Activated B cell treated with CpG ODN at 0.5 μM for 24 hours (primary cell): ENCODE measurements at regions not wholly inside any gene's neighbourhood (a gene's known extent, or its start where the extent isn't known, plus 50 kb on each side); places are given as distances from the start of the nearest gene placed in this dataset.

Source experiments
- ATAC-seq: fragments of 200-7000 bp; cut with Tn5 transposase; one replicate; pipeline ENCODE4 v1.10.0; 2021; ENCODE audit warnings: low read depth, mild to moderate bottlenecking, moderate library complexity
- CTCF ChIA-PET: fragments of 350-600 bp; sonication (Branson Sonifier 250); formaldehyde crosslinking; loops from one replicate; lab custom pipeline; 2021; ENCODE audit warnings: antibody characterized with exemption; lab: Charles Lee
- POLR2A ChIA-PET: fragments of 350-600 bp; sonication (Branson Sonifier 250); formaldehyde crosslinking; loops from one replicate; lab custom pipeline; 2021; ENCODE audit warnings: antibody characterized with exemption; lab: Charles Lee
- DNase-seq: peaks from one replicate; pipeline ENCODE4 v3.0.0; 2022
- H3K27ac Mint-ChIP-seq: one replicate; pipeline ENCODE4 v1.8.0; 2020; ENCODE audit warnings: mixed read lengths
- H3K27me3 Mint-ChIP-seq: one replicate; pipeline ENCODE4 v1.8.0; 2021; ENCODE audit warnings: mixed read lengths
- H3K36me3 Mint-ChIP-seq: one replicate; pipeline ENCODE4 v1.8.0; 2021; ENCODE audit warnings: low read depth, mixed read lengths
- H3K4me1 Mint-ChIP-seq: one replicate; pipeline ENCODE4 v1.8.0; 2021; ENCODE audit warnings: mixed read lengths
- H3K4me3 Mint-ChIP-seq: one replicate; pipeline ENCODE4 v1.8.0; 2020; ENCODE audit warnings: mild to moderate bottlenecking, mixed read lengths
- H3K9me3 Mint-ChIP-seq: one replicate; pipeline ENCODE4 v1.8.0; 2020; ENCODE audit warnings: mixed read lengths
- CTCF ChIP-seq: fragments of 200-600 bp; IDR thresholded peaks from one replicate; pipeline ENCODE4 v1.8.0; 2022; ENCODE audit warnings: antibody characterized with exemption, mild to moderate bottlenecking
- intact Hi-C: fragments of 100-400 bp; cut with micrococcal nuclease; formaldehyde crosslinking; loops from one replicate; pipeline ENCODE4 v1.15.1; 2024

GRCh38 chr14:34250959-34251358 is 211.1 kb downstream of the SPTSSA start:
- no peaks in the 10 kb centered on the region for H3K9me3 Mint-ChIP-seq
- ChIA-PET CTCF (no interaction called here), POLR2A (no interaction called here)
- no peaks in the 10 kb centered on the region for H3K36me3 Mint-ChIP-seq
- no peak overlapping the region for H3K27ac Mint-ChIP-seq
- TF ChIP-seq CTCF: no peak
- intact Hi-C loops: no loop called here
- no peak for ATAC-seq
- no peak for DNase-seq
- H3K4me1 Mint-ChIP-seq: no peaks in the 10 kb centered on the region
- peaks cover 5% of the 10 kb centered on the region for H3K27me3 Mint-ChIP-seq
- no peak overlapping the region for H3K4me3 Mint-ChIP-seq

GRCh38 chr14:34247605-34248004 is 214.4 kb downstream of the SPTSSA start:
- Mint-ChIP-seq H3K4me1 (no peaks in the 10 kb centered on the region), H3K27me3 (peaks cover 8% of the 10 kb centered on the region), H3K36me3 (no peaks in the 10 kb centered on the region), H3K4me3 (no peak overlapping the region), H3K9me3 (no peaks in the 10 kb centered on the region), H3K27ac (no peak overlapping the region)
- ATAC-seq (no peak), DNase-seq (no peak)
- ChIA-PET POLR2A (no interaction called here), CTCF (no interaction called here)
- intact Hi-C loops: no loop called here
- TF ChIP-seq CTCF: no peak

- Mint-ChIP-seq H3K9me3 (no peaks in the 10 kb centered on the region), H3K36me3 (no peaks in the 10 kb centered on the region), H3K27me3 (peaks cover 6% of the 10 kb centered on the region), H3K4me1 (no peaks in the 10 kb centered on the region), H3K27ac (no peak overlapping the region), H3K4me3 (no peak overlapping the region)
- no peak for TF ChIP-seq CTCF
- CTCF ChIA-PET: no interaction called here
- intact Hi-C loops: no loop called here
- ATAC-seq (no peak), DNase-seq (no peak)
- POLR2A ChIA-PET: no interaction called here
Observed at GRCh38 chr14:34246206-34246605, 215.8 kb downstream of the SPTSSA start.

- Mint-ChIP-seq H3K27me3 (peaks cover 7% of the 10 kb centered on the region), H3K9me3 (no peaks in the 10 kb centered on the region), H3K4me3 (no peak overlapping the region), H3K27ac (no peak overlapping the region), H3K4me1 (no peaks in the 10 kb centered on the region), H3K36me3 (no peaks in the 10 kb centered on the region)
- DNase-seq (no peak), ATAC-seq (no peak)
- ChIA-PET POLR2A (no interaction called here), CTCF (no interaction called here)
- intact Hi-C loops: no loop called here
- TF ChIP-seq CTCF: no peak
Observed at GRCh38 chr14:34243401-34243800, 218.6 kb downstream of the SPTSSA start.

GRCh38 chr14:34243001-34243400 is 219.0 kb downstream of the SPTSSA start:
- no peaks in the 10 kb centered on the region for H3K9me3 Mint-ChIP-seq
- intact Hi-C loops: no loop called here
- no peak overlapping the region for H3K4me3 Mint-ChIP-seq
- no peaks in the 10 kb centered on the region for H3K36me3 Mint-ChIP-seq
- CTCF ChIA-PET: no interaction called here
- no peak for TF ChIP-seq CTCF
- no peak for ATAC-seq
- H3K27ac Mint-ChIP-seq: no peak overlapping the region
- no peaks in the 10 kb centered on the region for H3K4me1 Mint-ChIP-seq
- no peak for DNase-seq
- POLR2A ChIA-PET: no interaction called here
- H3K27me3 Mint-ChIP-seq: peaks cover 7% of the 10 kb centered on the region
